Adrenal gland (tissue), 9 donors: ENCODE measurements at regions not wholly inside any gene's neighbourhood (a gene's known extent, or its start where the extent isn't known, plus 50 kb on each side); places are given as distances from the start of the nearest gene placed in this dataset.

Source experiments
- DNase-seq, 7 donors: peaks; one replicate each; pipeline ENCODE4 v3.0.0-alpha.2; 2019 to 2020
- H3K27ac ChIP-seq, 5 donors: fragments of 200-600 bp; sonication (generic) in 4 of 5; 1 replicate in 3 of 5; 2 replicates in 2 of 5; pipeline versions ENCODE4 v1.5.1 to v1.8.0; 2016 to 2020; ENCODE audit warnings: mild to moderate bottlenecking in 1 of 5
- H3K27me3 ChIP-seq: fragments of 200-600 bp; 2 replicates; pipeline ENCODE4 v1.8.0; 2021
- H3K36me3 ChIP-seq, 2 donors: fragments of 200-600 bp; replicated peaks in 1 of 2; 1 replicate in 1 of 2; 2 replicates in 1 of 2; pipeline versions ENCODE4 v1.5.1 to v1.8.0; 2018 to 2022
- H3K4me1 ChIP-seq, 2 donors: fragments of 200-600 bp; replicated peaks in 1 of 2; 1 replicate in 1 of 2; 2 replicates in 1 of 2; pipeline versions ENCODE4 v1.5.1 to v1.8.0; 2018 to 2021
- H3K4me3 ChIP-seq, 4 donors: fragments of 200-600 bp; sonication (generic) in 3 of 4; one replicate each; pipeline ENCODE4 v1.5.1; 2016 to 2018
- H3K9me3 ChIP-seq, 3 donors: fragments of 200-600 bp; sonication (generic) in 1 of 3; replicated peaks in 1 of 3; 1 replicate in 2 of 3; 2 replicates in 1 of 3; pipeline versions ENCODE4 v1.5.1 to v1.8.0; 2016 to 2021
- CTCF ChIP-seq, 6 experiments: fragments of 450-650 bp in 4 of 6; fragments of 200-600 bp in 2 of 6; sonication (generic) in 1 of 6; IDR thresholded peaks; 1 replicate in 5 of 6; 2 replicates in 1 of 6; pipeline versions ENCODE4 v1.5.1 to v1.8.0; 2016 to 2021; ENCODE audit warnings: antibody characterized with exemption in 6 of 6, mild to moderate bottlenecking in 2 of 6, moderate library complexity in 1 of 6
- POLR2A ChIP-seq, 2 donors: fragments of 450-650 bp; IDR thresholded peaks; one replicate each; pipeline ENCODE4 v1.6.1; 2017; ENCODE audit warnings: antibody characterized with exemption in 2 of 2, mild to moderate bottlenecking in 2 of 2, moderate library complexity in 1 of 2
- WGBS, 4 donors: extraction: QIAGEN DNeasy Blood & Tissue Kit in 2 of 4; methylation state at CpG; one replicate each; pipeline versions ENCODE4 v1.1.5 to v1.1.7; 2013 to 2017; 5-methylcytosine and 5-hydroxymethylcytosine counted together
- intact Hi-C, 2 donors: fragments of 100-400 bp; cut with DNase I; formaldehyde crosslinking; loops; one replicate each; pipeline versions ENCODE4 v1.14.1 to v1.15.0; 2022 to 2023
- donor health status: healthy with polysubstance abuse.
- donor health status: Bipolar disorder and iron deficiency.
- donor health status: DM: yes; HTN: yes; CAD: no.
- donor health status: DM: no; HTN: no; CAD: no.
- donor health status: DM: no; HTN: no; CAD: no.

- WGBS, 4 donors, result 77 to 97% (median 86%) methylated on average over 1 of the region's 1 CpG
- DNase-seq, result no peak
- Histone ChIP-seq H3K4me3 (no peak overlapping the region), H3K36me3 (no peaks in the 10 kb centered on the region), H3K9me3 (no peaks in the 10 kb centered on the region), H3K27me3 (no peaks in the 10 kb centered on the region), H3K4me1 (no peaks in the 10 kb centered on the region), H3K27ac (no peak overlapping the region)
- intact Hi-C loops, result no loop called here
- TF ChIP-seq CTCF (IDR thresholded peaks at IDR 0.05) (no peak), POLR2A (IDR thresholded peaks at IDR 0.05) (no peak)
These were observed 932.8 kb upstream of the SLITRK6 start for GRCh38 chr13:86731987-86732386.

- H3K27ac ChIP-seq, result no peak overlapping the region
- no peaks in the 10 kb centered on the region for H3K9me3 ChIP-seq
- no peaks in the 10 kb centered on the region for H3K4me1 ChIP-seq
- TF ChIP-seq CTCF (IDR thresholded peaks at IDR 0.05) (no peak), POLR2A (IDR thresholded peaks at IDR 0.05) (no peak)
- 48 to 76% (median 55%) methylated on average over 1 of the region's 1 CpG for WGBS, 4 donors
- DNase-seq, result no peak
- intact Hi-C loops, result no loop called here
- no peaks in the 10 kb centered on the region for H3K27me3 ChIP-seq
- no peak overlapping the region for H3K4me3 ChIP-seq
- H3K36me3 ChIP-seq, result no peaks in the 10 kb centered on the region
These were observed 933.7 kb upstream of the SLITRK5 start for GRCh38 chr13:86737334-86737932.

- no peaks in the 10 kb centered on the region for H3K27me3 ChIP-seq
- no peak for DNase-seq
- TF ChIP-seq POLR2A (IDR thresholded peaks at IDR 0.05), result no peak
- no peak for TF ChIP-seq CTCF (IDR thresholded peaks at IDR 0.05)
- H3K36me3 ChIP-seq, result no peaks in the 10 kb centered on the region
- WGBS, 4 donors, result 47 to 55% (median 49%) methylated on average over 2 of the region's 2 CpGs
- H3K4me3 ChIP-seq, result no peak overlapping the region
- no peaks in the 10 kb centered on the region for H3K9me3 ChIP-seq
- H3K27ac ChIP-seq, result no peak overlapping the region
- H3K4me1 ChIP-seq, result no peaks in the 10 kb centered on the region
- intact Hi-C loops, result no loop called here
These were observed 929.3 kb upstream of the SLITRK5 start for GRCh38 chr13:86741762-86742285.

- no peak for DNase-seq
- H3K4me3 ChIP-seq, result no peak overlapping the region
- 75 to 77% (median 76%) methylated on average over 7 to 9 of the region's 9 CpGs for WGBS, 4 donors
- no peaks in the 10 kb centered on the region for H3K4me1 ChIP-seq
- no peaks in the 10 kb centered on the region for H3K9me3 ChIP-seq
- H3K36me3 ChIP-seq, result no peaks in the 10 kb centered on the region
- TF ChIP-seq POLR2A (IDR thresholded peaks at IDR 0.05), result no peak
- TF ChIP-seq CTCF (IDR thresholded peaks at IDR 0.05), result no peak
- H3K27me3 ChIP-seq, result no peaks in the 10 kb centered on the region
- H3K27ac ChIP-seq, result no peak overlapping the region
- intact Hi-C loops, result no loop called here
These were observed 913.8 kb upstream of the SLITRK5 start for GRCh38 chr13:86757236-86757978.
